ENCODE measurements at regions not wholly inside any gene's neighbourhood (a gene's known extent, or its start where the extent isn't known, plus 50 kb on each side); places are given as distances from the start of the nearest gene placed in this dataset.

- no peak for TF ChIP-seq TCF4 (CRISPR knock-in tag; IDR thresholded peaks at IDR 0.05; ENCODE audit: borderline replicate concordance)
- TF ChIP-seq GLIS3 (CRISPR knock-in tag; IDR thresholded peaks at IDR 0.05) = no peak
- no peak for TF ChIP-seq RARB (CRISPR knock-in tag; IDR thresholded peaks at IDR 0.05)
- no peak for TF ChIP-seq ZNF8 (CRISPR knock-in tag; IDR thresholded peaks at IDR 0.05)
- no peak for TF ChIP-seq ISL1 (CRISPR knock-in tag; IDR thresholded peaks at IDR 0.05)
- TF ChIP-seq ZFP30 (CRISPR knock-in tag; IDR thresholded peaks at IDR 0.05) = no peak
- no peak for TF ChIP-seq CSDC2 (CRISPR knock-in tag; IDR thresholded peaks at IDR 0.05)
- TF ChIP-seq SNAI2 (CRISPR knock-in tag; IDR thresholded peaks at IDR 0.05) = no peak
- no peak for TF ChIP-seq POU6F1 (CRISPR knock-in tag; IDR thresholded peaks at IDR 0.05; ENCODE audit: borderline replicate concordance, low read depth)
- TF ChIP-seq TOX (CRISPR knock-in tag; IDR thresholded peaks at IDR 0.05; ENCODE audit: borderline replicate concordance) = no peak
- no peak for TF ChIP-seq ZC3H10 (CRISPR knock-in tag; IDR thresholded peaks at IDR 0.05)
- TF ChIP-seq ARNTL (CRISPR knock-in tag; IDR thresholded peaks at IDR 0.05; ENCODE audit: borderline replicate concordance, low read depth) = no peak
- TF ChIP-seq TSHZ2 (CRISPR knock-in tag; IDR thresholded peaks at IDR 0.05) = no peak
- no peak for TF ChIP-seq PATZ1 (CRISPR knock-in tag; IDR thresholded peaks at IDR 0.05; ENCODE audit: borderline replicate concordance)
Measured at GRCh38 chr6:134531611-134532010, 213.7 kb upstream of the SGK1 start.

All from SK-N-SH treated with all-trans-retinoic acid at 6 μM for 48 hours (cell line).